GM08714 (cell line): ENCODE measurements at regions not wholly inside any gene's neighbourhood (a gene's known extent, or its start where the extent isn't known, plus 50 kb on each side); places are given as distances from the start of the nearest gene placed in this dataset.

Source experiments
- H3K4me3 ChIP-seq: fragments of 200-500 bp; sonication (Bioruptor generic); 2 replicates; pipeline ENCODE4 v1.5.1; 2014; ENCODE audit warnings: mild to moderate bottlenecking, low read length, inconsistent platforms
- ZNF274 ChIP-seq: IDR thresholded peaks from 2 replicates; pipeline ENCODE4 v1.6.1; 2012; ENCODE audit warnings: mild to moderate bottlenecking, low read depth, low read length

DNA sequence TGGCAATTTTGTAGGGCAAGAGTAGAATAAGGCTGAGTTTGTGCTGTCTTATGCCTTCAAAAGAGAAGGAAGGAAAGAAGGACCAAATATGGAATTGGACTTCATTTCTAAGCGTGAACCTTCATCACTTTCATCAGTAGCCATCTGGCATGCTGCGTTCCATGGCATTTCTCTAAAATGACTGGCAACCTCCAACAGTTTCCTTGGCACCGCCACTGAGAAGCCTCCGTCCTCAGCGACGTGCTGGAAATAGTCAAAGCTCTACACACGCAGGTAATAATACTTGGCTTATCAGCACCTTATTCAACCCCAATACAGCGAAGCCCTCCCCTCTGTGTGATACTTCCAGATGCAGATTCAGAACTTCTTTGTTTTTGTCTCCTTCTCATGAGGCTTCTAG, 169.7 kb upstream of the CD180 start:
- no peak overlapping the region for H3K4me3 ChIP-seq
- no peak for TF ChIP-seq ZNF274

DNA sequence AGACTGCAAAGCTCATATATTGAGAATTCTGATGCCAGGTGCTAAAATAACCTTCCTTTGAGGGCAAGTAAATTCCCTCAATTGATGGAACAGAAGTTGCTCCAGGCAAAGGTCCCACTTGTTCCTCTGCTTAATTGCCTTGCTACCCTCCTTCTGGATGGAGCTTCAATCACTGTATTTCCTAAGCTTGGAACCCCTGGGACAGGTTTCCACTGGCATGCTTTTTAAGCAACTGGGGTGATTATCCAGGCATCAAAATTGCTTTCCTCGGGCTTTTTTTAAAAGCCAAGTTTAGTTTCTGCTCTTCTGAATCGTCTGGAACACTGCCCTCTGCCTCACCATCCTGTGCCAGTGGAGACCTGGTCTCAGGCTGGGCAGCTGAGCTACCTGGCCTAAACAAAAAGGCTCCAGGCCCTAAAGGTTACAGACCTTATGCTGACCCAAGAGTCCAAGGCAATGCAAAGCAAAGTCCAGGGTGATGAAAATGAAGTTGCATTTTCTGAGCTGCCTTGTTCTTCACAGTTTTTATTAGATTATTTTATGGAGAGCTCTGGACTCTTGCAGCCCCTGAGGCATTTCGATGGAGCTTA, 167.9 kb upstream of the CD180 start:
- no peak overlapping the region for H3K4me3 ChIP-seq
- TF ChIP-seq ZNF274 = no peak

DNA sequence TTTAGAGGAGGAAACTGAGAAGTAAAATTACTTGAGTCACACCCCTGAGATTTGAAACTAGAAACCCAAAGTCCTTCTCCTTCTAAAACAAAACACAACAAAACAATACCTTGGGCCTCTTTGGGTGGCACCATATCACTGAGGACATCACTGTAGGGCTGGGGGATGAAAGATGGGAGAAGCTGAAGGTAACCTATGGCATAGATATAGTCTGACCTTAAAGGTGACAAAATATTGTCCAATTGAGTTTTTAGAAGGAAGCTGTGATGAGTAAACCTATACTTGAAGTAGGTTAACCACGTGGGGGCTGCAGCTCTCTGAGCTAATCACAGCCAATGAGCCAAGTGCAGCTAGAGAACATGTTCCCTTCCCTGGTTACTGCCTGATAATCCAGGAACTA, 167.4 kb upstream of the CD180 start:
- no peak overlapping the region for H3K4me3 ChIP-seq
- no peak for TF ChIP-seq ZNF274

DNA sequence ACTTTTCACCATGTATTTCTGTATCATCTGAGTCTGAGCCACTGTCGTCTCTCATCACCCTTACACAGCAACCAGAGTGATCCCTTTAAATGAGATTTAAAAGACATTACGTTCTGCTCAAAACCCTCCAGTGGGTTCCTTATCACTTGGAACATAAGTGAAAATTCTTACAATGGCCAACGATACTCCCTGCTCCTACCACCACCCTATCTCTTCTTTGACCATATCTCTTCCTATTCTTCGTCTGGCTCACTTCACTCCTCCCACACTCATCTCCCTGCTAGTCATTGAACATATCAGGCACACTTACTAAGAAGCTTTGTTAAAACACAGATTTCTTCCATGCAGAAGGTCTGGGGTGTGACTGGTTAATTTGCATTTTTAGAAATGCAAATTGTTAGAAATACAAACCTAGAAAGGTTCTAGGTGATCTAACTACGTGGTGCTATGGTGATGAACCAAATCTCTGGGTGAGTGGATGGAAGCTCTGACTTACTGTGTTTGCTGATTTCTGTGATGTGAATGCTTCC, 166.6 kb upstream of the CD180 start:
- TF ChIP-seq ZNF274 = no peak
- H3K4me3 ChIP-seq = no peak overlapping the region

DNA sequence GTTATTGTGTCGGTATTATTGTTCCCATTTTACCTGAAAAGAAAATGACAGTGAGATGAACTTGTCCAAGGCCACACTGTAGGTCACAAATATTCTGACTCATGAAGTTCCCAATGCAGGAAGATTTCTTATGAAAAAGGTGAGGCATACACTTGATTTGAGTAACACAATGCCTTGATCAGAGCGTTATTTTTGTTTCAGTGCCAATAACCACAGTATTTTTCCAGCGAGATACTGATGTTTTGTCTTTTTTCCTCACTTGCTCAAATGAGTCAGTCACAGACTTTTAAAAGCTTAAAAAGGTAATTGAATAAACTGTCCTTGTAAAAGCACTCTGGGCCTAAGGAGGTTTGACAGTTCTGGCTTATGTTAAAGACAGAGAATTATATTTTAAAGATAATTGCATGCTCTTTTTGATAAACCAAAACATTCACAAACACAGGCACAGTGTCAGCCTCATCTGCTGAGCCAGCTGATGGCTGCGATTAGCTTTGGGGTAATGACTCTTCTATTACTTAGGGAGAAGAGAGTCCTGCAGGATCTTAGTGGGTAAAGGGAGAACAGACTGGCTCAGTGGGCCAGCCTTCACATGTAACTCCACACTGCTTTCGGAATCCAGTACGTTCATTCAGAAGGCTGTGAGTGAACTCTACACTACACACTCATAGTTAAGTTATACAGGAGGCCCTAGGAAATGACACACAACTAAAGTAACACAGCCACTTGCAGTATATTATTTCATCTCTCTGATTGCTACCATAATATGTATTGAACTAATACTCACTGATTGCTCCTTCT, 165.5 kb upstream of the CD180 start:
- H3K4me3 ChIP-seq = no peak overlapping the region
- no peak for TF ChIP-seq ZNF274

DNA sequence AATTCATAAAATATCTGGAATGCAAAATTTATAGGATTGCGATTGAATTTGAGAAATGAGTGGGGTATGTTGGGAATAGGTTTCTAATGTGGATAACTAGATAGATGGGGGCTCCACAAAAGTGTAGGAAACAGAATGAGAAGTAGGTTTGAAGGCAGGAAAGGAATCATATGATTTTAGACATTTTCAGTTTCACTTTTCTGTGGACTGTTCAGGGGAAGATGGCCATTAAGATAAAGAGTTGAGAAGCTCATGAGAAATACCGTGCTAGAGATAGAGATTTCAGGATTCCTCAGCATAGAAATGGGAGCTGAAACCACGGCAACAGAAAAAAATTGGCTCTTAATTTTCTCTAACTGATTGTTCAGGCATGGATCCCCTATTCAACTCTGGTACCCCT, 163.4 kb upstream of the CD180 start:
- no peak overlapping the region for H3K4me3 ChIP-seq
- no peak for TF ChIP-seq ZNF274

DNA sequence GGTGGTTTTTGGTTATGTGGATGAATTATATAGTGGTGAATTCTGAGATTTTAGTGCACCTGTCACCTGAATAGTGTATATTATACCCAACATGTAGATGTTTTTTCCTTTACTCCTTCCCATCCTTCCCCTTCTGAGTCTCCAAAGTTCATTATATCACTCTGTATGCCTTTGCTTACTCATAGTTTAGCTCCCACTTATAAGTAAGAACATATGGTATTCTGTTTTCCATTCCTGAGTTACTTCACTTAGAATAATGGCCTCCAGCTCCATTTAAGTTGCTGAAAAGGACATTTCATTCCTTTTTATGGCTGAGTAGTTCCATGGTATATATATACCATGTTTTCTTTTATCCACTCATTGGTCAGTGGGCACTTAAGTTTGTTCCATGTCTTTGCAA, 161.6 kb upstream of the CD180 start:
- TF ChIP-seq ZNF274 = no peak
- H3K4me3 ChIP-seq = no peak overlapping the region

DNA sequence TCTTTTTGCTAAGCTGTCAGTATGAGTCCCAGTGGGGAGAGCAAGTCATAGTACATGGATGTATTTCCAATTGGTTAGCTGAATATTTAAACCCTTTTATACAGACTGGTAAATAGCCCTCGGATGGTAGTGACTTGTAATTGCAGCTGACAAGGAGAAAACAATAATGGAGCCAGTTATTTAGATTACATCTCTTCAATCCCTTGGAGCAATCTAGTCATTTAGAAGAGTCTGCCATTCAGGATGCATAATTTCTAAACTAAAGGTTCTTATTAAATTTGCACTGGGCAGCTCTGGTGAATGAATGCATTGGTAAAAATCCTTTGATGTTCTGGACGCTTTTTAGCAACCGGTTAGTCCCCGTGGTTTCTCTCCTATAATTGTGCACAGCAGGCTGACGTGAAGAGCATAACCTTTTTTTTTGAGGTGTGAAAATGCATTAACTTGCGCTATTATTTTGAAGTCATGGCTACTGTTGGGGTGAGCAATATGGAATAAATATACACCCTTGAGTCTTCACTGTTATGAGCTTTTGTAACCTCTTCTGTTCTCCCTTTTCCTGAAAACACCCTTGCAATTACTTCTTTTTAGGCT, 158.6 kb upstream of the CD180 start:
- no peak for TF ChIP-seq ZNF274
- no peak overlapping the region for H3K4me3 ChIP-seq

DNA sequence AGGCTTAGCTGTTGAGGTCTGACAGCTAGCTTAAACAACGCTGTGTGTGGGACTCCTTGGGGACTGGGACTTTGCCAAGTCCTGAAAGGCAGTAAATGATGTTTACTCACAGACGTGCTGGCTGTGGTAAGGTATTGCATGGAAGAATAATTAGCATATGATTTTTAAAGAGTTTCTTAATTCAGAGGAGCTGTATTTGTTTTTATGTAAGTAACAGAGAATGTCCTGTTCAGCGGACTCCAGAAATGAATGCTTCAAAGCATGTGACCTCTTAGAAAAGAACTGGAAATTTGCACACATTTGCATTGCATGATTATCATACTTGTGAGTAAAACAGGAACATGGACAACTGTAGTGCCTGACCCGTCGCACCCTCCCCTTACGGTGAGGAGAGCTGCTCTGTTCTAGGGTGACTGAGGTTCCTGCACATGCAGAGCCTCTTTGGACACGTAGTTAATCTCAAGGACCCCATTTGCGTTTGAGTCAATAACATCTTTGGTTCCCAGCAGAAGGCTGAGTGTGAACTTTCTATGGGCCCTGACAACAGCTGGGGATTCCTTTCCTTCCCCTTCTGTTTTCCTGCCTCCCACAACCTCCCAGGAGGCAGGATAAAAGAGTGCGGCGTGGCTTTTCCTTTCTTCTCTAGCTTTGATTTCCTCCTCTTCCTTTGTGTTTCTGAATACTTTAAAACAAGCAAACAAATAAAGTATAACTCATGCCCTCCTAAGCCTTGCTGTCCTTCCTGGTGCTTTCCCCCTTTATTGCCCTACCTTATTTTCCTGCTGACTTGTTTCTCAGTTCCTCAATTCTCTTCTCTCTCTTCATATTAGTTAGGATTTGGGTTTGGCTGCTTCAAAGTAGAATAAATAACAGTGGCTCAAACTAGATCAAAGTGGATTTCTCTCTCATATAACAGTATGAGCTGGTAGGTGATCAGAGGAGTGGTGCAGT, 157.2 kb upstream of the CD180 start:
- H3K4me3 ChIP-seq = no peak overlapping the region
- no peak for TF ChIP-seq ZNF274

DNA sequence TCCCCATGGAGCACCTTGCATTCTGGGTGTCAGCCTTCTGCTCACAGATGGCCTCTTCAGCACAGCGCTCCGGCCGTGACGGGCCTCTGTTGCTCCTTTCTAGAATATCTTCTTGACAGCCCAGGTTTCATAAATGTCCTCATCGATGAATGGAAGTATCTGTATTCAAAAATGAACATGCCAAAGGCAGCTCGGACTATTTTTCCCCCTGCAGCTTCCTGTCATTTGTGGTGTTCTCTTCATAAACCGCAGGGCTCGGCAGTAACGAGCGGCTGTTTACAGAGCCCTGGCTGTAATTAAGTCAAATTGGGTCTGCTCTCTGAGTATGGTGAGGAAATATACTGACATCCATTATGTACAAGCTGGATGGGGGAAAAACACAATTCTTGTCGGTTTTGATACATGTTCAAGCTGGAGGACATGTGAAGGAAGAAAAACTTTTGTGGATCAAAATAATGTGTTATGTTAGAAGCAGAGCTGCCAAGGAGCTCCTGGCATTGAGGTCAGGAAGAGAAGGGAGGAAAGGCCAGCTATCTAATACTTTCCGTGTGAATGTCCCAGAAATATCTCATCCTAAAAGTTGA, 154.1 kb upstream of the CD180 start:
- TF ChIP-seq ZNF274 = no peak
- no peak overlapping the region for H3K4me3 ChIP-seq

DNA sequence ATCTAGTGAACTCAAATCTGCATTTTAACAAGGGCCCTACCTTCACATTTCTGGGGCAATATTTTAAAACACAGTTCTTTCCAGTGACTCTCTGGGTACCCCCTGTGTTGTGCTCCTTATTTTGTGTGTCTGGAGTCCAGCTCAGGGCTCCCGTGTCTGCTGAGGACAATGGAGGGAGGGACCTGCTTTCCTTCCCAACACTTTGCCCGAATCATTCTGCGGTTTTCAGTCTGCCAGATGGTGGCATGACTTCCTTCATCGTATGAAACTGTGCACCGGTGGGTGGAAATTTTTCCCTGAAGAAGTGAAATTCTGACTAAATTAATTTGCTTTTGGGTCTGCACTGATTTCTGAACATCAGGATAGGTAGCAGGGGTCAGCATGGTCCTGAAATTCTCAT, 153.6 kb upstream of the CD180 start:
- H3K4me3 ChIP-seq = no peak overlapping the region
- no peak for TF ChIP-seq ZNF274

DNA sequence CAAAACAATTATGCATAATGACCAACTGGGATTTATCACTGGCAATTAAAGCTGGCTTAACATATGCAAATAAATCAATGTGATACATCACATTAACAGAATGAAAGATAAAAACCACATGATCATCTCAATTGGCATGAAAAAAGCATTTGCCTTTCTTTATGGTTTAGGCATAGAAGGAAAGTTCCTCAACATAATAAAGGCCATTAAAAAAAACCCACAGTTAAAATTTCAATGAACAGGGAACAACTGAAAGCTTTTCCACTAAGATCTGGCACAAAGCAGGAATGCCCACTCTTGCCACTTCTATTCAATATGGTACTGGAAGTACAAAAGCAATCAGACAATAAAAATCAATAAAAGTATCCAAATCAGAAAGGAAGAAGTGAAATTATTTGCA, 151.2 kb upstream of the CD180 start:
- no peak for TF ChIP-seq ZNF274
- H3K4me3 ChIP-seq = no peak overlapping the region

DNA sequence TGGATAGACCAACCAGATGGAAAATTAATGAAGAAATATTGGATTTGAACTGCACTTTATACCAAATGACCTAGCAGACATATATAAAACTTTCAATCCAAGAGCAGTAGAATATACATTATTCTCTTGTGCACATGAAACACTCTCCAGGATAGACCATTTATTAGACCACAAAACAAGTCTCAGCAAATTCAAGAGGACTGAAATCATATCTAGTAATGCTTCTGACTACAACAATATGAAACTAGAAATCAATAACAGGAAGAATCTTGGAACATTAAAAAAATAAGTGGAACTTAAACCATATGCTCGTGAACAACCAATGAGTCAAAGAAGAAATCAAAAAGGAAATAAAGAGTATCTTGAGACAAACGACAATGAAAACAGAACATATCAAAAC, 150.0 kb upstream of the CD180 start:
- TF ChIP-seq ZNF274 = no peak
- H3K4me3 ChIP-seq = no peak overlapping the region

DNA sequence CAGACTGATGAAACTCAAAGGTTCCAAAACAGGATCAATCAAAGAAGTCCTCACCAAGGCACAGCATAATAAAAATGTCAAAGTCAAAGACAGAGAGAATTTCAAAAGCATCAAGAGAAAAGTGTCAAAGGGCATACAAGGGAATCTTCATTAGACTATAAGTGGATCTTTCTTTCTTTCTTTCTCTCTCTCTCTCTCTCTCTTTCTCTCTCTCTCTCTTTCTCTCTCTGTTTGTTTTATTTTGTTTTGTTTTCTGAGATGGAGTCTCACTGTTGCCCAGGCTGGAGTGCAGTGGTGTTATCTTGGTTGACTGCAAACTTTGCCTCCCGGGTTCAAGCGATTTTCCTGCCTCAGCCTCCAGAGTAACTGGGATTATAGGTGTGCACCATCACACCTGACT, 148.3 kb upstream of the CD180 start:
- TF ChIP-seq ZNF274 = no peak
- no peak overlapping the region for H3K4me3 ChIP-seq

DNA sequence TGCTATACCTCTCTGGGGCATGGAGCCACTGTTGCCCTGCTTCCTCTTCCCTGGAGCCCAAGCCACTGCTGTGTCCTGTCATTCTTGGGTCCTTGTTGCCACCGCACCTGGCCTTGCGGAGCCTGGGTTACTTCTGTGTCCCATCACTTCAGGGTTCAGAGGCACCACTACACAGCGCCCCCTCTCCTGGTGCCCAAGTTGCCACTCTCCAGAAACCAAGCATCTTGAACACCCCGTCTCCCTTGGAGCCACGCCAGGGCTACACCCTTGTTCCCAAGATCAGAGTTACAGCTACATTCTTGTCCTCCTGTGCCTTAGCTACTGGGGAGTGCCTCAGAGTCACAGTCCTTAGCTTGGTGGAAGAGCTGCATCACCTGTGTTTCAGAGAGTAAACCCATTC, 147.2 kb upstream of the CD180 start:
- H3K4me3 ChIP-seq = no peak overlapping the region
- TF ChIP-seq ZNF274 = no peak
